ENCODE measurements at regions not wholly inside any gene's neighbourhood (a gene's known extent, or its start where the extent isn't known, plus 50 kb on each side); places are given as distances from the start of the nearest gene placed in this dataset.
"Not testable (repeated sequence)": the region's sequence is repeated elsewhere in the genome, so short reads cannot be mapped to it uniquely, and the experiment has no call there.

DNA sequence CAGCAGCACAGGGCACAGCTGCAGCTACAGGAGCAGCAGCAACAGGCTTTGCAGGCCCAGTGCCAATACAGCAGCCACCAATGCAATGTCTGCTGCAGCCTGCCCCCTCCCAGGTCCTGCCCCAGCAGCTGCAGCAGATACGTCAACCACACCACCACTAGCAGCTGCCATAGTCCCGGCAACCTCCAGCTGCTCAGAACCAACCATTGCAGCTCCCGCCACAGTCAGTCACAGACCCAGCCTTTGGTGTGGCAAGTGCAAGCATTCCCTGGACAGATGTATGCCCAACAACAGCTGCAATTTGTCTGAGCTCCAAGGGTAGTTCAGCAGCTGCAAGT, 53.3 kb upstream of the TUBA3E start:
- no peak for TF ChIP-seq CTCF (IDR thresholded peaks at IDR 0.05; ENCODE audit: unreplicated experiment)
- Mint-ChIP-seq H3K9me3 (ENCODE audit: low read depth) (no peaks in the 10 kb centered on the region), H3K27ac (no peak overlapping the region), H3K4me3 (ENCODE audit: low read depth) (no peak overlapping the region), H3K27me3 (peaks cover 13% of the 10 kb centered on the region), H3K4me1 (ENCODE audit: low read depth) (no peaks in the 10 kb centered on the region), H3K36me3 (ENCODE audit: insufficient read depth) (no peaks in the 10 kb centered on the region)
- no peak for DNase-seq (ENCODE audit: low spot score, unreplicated experiment)

- not testable (repeated sequence) for H3K4me1 Mint-ChIP-seq (ENCODE audit: low read depth); DNase-seq (ENCODE audit: low spot score, unreplicated experiment); H3K4me3 Mint-ChIP-seq (ENCODE audit: low read depth); H3K9me3 Mint-ChIP-seq (ENCODE audit: low read depth); H3K36me3 Mint-ChIP-seq (ENCODE audit: insufficient read depth); H3K27ac Mint-ChIP-seq
- peaks cover 10% of the 10 kb centered on the region for H3K27me3 Mint-ChIP-seq
Measured at GRCh38 chr2:130248355-130248754, 50.1 kb upstream of the TUBA3E start.

Measured in progenitor cell of endocrine pancreas (in vitro differentiated cells).